Osteocyte (in vitro differentiated cells): ENCODE measurements at regions not wholly inside any gene's neighbourhood (a gene's known extent, or its start where the extent isn't known, plus 50 kb on each side); places are given as distances from the start of the nearest gene placed in this dataset.
"Not testable (repeated sequence)": the region's sequence is repeated elsewhere in the genome, so short reads cannot be mapped to it uniquely, and the experiment has no call there.

Source experiments
- DNase-seq: peaks from one replicate; pipeline ENCODE4 v3.0.0; 2021; ENCODE audit warnings: mixed read lengths; ENCODE audit not compliant: unreplicated experiment; ENCODE audit errors: extremely low spot score
- H3K27ac Mint-ChIP-seq: one replicate; pipeline ENCODE4 v1.8.0; 2021; ENCODE audit warnings: mild to moderate bottlenecking, mixed read lengths; ENCODE audit not compliant: unreplicated experiment
- H3K27me3 Mint-ChIP-seq: one replicate; pipeline ENCODE4 v1.8.0; 2021; ENCODE audit warnings: mixed read lengths; ENCODE audit not compliant: unreplicated experiment
- H3K36me3 Mint-ChIP-seq: one replicate; pipeline ENCODE4 v1.8.0; 2021; ENCODE audit warnings: mixed read lengths; ENCODE audit not compliant: unreplicated experiment
- H3K4me1 Mint-ChIP-seq: one replicate; pipeline ENCODE4 v1.8.0; 2021; ENCODE audit warnings: mixed read lengths; ENCODE audit not compliant: unreplicated experiment
- H3K4me3 Mint-ChIP-seq: one replicate; pipeline ENCODE4 v1.8.0; 2021; ENCODE audit warnings: mild to moderate bottlenecking, moderate library complexity, mixed read lengths; ENCODE audit not compliant: unreplicated experiment
- H3K9me3 Mint-ChIP-seq: one replicate; pipeline ENCODE4 v1.8.0; 2021; ENCODE audit warnings: mixed read lengths; ENCODE audit not compliant: unreplicated experiment
- CTCF ChIP-seq: fragments of 200-600 bp; sonication (generic); IDR thresholded peaks from 2 replicates; pipeline ENCODE4 v1.5.0; 2021; ENCODE audit warnings: antibody characterized with exemption, mild to moderate bottlenecking, moderate library complexity

- Mint-ChIP-seq H3K4me1 (peaks cover 12% of the 10 kb centered on the region), H3K36me3 (no peaks in the 10 kb centered on the region), H3K27me3 (no peaks in the 10 kb centered on the region), H3K9me3 (no peaks in the 10 kb centered on the region), H3K4me3 (no peak overlapping the region), H3K27ac (no peak overlapping the region)
- DNase-seq: no peak
- no peak for TF ChIP-seq CTCF
Observed at GRCh38 chr17:70936724-70937123, 767.4 kb downstream of the KCNJ2 start.

- Mint-ChIP-seq H3K36me3 (no peaks in the 10 kb centered on the region), H3K27ac (no peak overlapping the region), H3K4me1 (peaks cover 12% of the 10 kb centered on the region), H3K4me3 (no peak overlapping the region), H3K27me3 (no peaks in the 10 kb centered on the region), H3K9me3 (no peaks in the 10 kb centered on the region)
- TF ChIP-seq CTCF: no peak
- DNase-seq: no peak
Observed at GRCh38 chr17:70938336-70938735, 769.0 kb downstream of the KCNJ2 start.

- Mint-ChIP-seq H3K27ac (no peak overlapping the region), H3K4me1 (peaks cover 11% of the 10 kb centered on the region), H3K9me3 (peaks cover 11% of the 10 kb centered on the region), H3K36me3 (no peaks in the 10 kb centered on the region), H3K4me3 (no peak overlapping the region), H3K27me3 (peaks cover 4% of the 10 kb centered on the region)
- TF ChIP-seq CTCF: peak; percentile 8
- DNase-seq: no peak
Observed at GRCh38 chr17:70945386-70945785, 776.1 kb downstream of the KCNJ2 start.

GRCh38 chr17:70947215-70947614 lies 777.9 kb downstream of the KCNJ2 start:
- Mint-ChIP-seq H3K9me3 (peaks cover 17% of the 10 kb centered on the region), H3K27ac (no peak overlapping the region), H3K27me3 (peaks cover 7% of the 10 kb centered on the region), H3K4me1 (no peaks in the 10 kb centered on the region), H3K4me3 (no peak overlapping the region), H3K36me3 (no peaks in the 10 kb centered on the region)
- no peak for TF ChIP-seq CTCF
- no peak for DNase-seq

GRCh38 chr17:70947636-70948565 lies 778.6 kb downstream of the KCNJ2 start:
- TF ChIP-seq CTCF: no peak
- Mint-ChIP-seq H3K4me3 (no peak overlapping the region), H3K9me3 (peaks cover 24% of the 10 kb centered on the region), H3K36me3 (no peaks in the 10 kb centered on the region), H3K4me1 (no peaks in the 10 kb centered on the region), H3K27ac (no peak overlapping the region), H3K27me3 (peaks cover 10% of the 10 kb centered on the region)
- no peak for DNase-seq

GRCh38 chr17:70953140-70953539 lies 783.8 kb downstream of the KCNJ2 start:
- DNase-seq, H3K4me1 Mint-ChIP-seq, H3K27ac Mint-ChIP-seq, H3K27me3 Mint-ChIP-seq, H3K36me3 Mint-ChIP-seq, H3K4me3 Mint-ChIP-seq: not testable (repeated sequence)
- peaks cover 29% of the 10 kb centered on the region for H3K9me3 Mint-ChIP-seq
